Cardiac fibroblast (primary cell): ENCODE measurements at regions not wholly inside any gene's neighbourhood (a gene's known extent, or its start where the extent isn't known, plus 50 kb on each side); places are given as distances from the start of the nearest gene placed in this dataset.
A peak's percentile ranks its signal among the peaks of the same experiment; 100 is the strongest.

ENCODE experiments used
- DNase-seq, 2 donors: peaks; one replicate each; pipeline versions ENCODE4 v3.0.0 to v3.0.0-alpha.2; 2010; ENCODE audit warnings: low read depth in 2 of 2
- H3K4me3 ChIP-seq, 2 donors: replicated peaks in 1 of 2; 1 replicate in 1 of 2; 2 replicates in 1 of 2; pipeline ENCODE4 v1.5.1; 2011; ENCODE audit warnings: low read depth in 2 of 2, low read length in 2 of 2, mild to moderate bottlenecking in 2 of 2, moderate library complexity in 1 of 2
- CTCF ChIP-seq: IDR thresholded peaks from one replicate; pipeline ENCODE4 v1.5.1; 2011; ENCODE audit warnings: low read depth, mild to moderate bottlenecking, low read length, inconsistent platforms

- DNase-seq = no peak
- H3K4me3 ChIP-seq = no peak overlapping the region
- no peak for TF ChIP-seq CTCF
Observed at GRCh38 chr16:73159296-73159695, 111.4 kb upstream of the ZFHX3 start.

- H3K4me3 ChIP-seq = no peak overlapping the region
- no peak for TF ChIP-seq CTCF
- no peak for DNase-seq
Observed at GRCh38 chr16:73157861-73158260, 109.9 kb upstream of the ZFHX3 start.

GRCh38 chr16:73154063-73154870 is 106.3 kb upstream of the ZFHX3 start:
- TF ChIP-seq CTCF = no peak
- no peak overlapping the region for H3K4me3 ChIP-seq
- DNase-seq = peak in 1 of 2 donors; percentile 70

GRCh38 chr16:73152386-73153125 is 104.6 kb upstream of the ZFHX3 start:
- DNase-seq = no peak
- no peak overlapping the region for H3K4me3 ChIP-seq
- TF ChIP-seq CTCF = no peak

GRCh38 chr16:73151941-73152340 is 104.0 kb upstream of the ZFHX3 start:
- no peak overlapping the region for H3K4me3 ChIP-seq
- no peak for DNase-seq
- no peak for TF ChIP-seq CTCF

- no peak overlapping the region for H3K4me3 ChIP-seq
- TF ChIP-seq CTCF = no peak
- DNase-seq = no peak
Observed at GRCh38 chr16:73151225-73151624, 103.3 kb upstream of the ZFHX3 start.
